H1 (cell line): ENCODE measurements at regions not wholly inside any gene's neighbourhood (a gene's known extent, or its start where the extent isn't known, plus 50 kb on each side); places are given as distances from the start of the nearest gene placed in this dataset.

Experiments used
- CTCF ChIA-PET: fragments of 300-600 bp; sonication (Branson Sonifier 250); formaldehyde crosslinking; loops from one replicate; lab custom pipeline; 2021; ENCODE audit not compliant: partially characterized antibody; lab: Charles Lee
- POLR2A ChIA-PET: fragments of 300-600 bp; sonication (Branson Sonifier 250); formaldehyde crosslinking; loops from one replicate; lab custom pipeline; 2021; ENCODE audit warnings: inconsistent platforms; ENCODE audit not compliant: partially characterized antibody; lab: Charles Lee
- DNase-seq, 2 experiments: peaks; one replicate each; pipeline versions ENCODE4 v3.0.0 to v3.0.0-alpha.2; 2010 to 2022; ENCODE audit warnings: low spot score in 2 of 2, low read depth in 1 of 2, mixed read lengths in 1 of 2
- FAIRE-seq: peaks from 2 replicates; lab custom pipeline; 2011; peaks lifted over from hg19 to GRCh38; lab: Jason Lieb, UNC
- H2AFZ ChIP-seq: 2 replicates; pipeline ENCODE4 v1.8.1; 2012; ENCODE audit warnings: low read length, inconsistent platforms
- H2AK5ac ChIP-seq: 2 replicates; pipeline ENCODE4 v1.6.1; 2013; ENCODE audit warnings: low read depth, low read length
- H2BK120ac ChIP-seq: replicated peaks from 2 replicates; pipeline ENCODE3; 2013; ENCODE audit warnings: low read depth, low read length, inconsistent platforms
- H2BK12ac ChIP-seq: 2 replicates; pipeline ENCODE4 v1.6.1; 2013; ENCODE audit warnings: low read depth, low read length
- H2BK15ac ChIP-seq: 2 replicates; pipeline ENCODE4 v1.6.1; 2013; ENCODE audit warnings: low read length
- H2BK20ac ChIP-seq: 2 replicates; pipeline ENCODE4 v1.6.1; 2013; ENCODE audit warnings: low read length
- H2BK5ac ChIP-seq: 2 replicates; pipeline ENCODE4 v1.6.1; 2013; ENCODE audit warnings: low read depth, low read length
- H3K14ac ChIP-seq: 2 replicates; pipeline ENCODE4 v1.6.1; 2013; ENCODE audit warnings: inconsistent platforms; ENCODE audit not compliant: insufficient read length
- H3K18ac ChIP-seq: 2 replicates; pipeline ENCODE4 v1.6.1; 2013; ENCODE audit warnings: low read length; ENCODE audit errors: extremely low read depth
- H3K23ac ChIP-seq: 2 replicates; pipeline ENCODE4 v1.6.1; 2013; ENCODE audit warnings: inconsistent platforms; ENCODE audit not compliant: insufficient read length
- H3K23me2 ChIP-seq: 2 replicates; pipeline ENCODE4 v1.6.1; 2013; ENCODE audit warnings: low read depth, low read length
- H3K27ac ChIP-seq: 2 replicates; pipeline ENCODE4 v1.6.1; 2011; ENCODE audit warnings: low read depth, low read length, inconsistent platforms
- H3K27me3 ChIP-seq, 4 experiments: replicated peaks in 1 of 4; 1 replicate in 1 of 4; 2 replicates in 3 of 4; pipeline versions ENCODE4 v1.6.1 to v1.8.1; 2011 to 2013; ENCODE audit warnings: low read length in 3 of 4, mild to moderate bottlenecking in 3 of 4, inconsistent platforms in 2 of 4, mixed read lengths in 2 of 4, moderate library complexity in 1 of 4; ENCODE audit not compliant: control insufficient read depth in 3 of 4, insufficient read depth in 3 of 4; ENCODE audit errors: extremely low read depth in 1 of 4
- H3K36me3 ChIP-seq, 4 experiments: 2 replicates each; pipeline versions ENCODE4 v1.6.1 to v1.8.1; 2011 to 2013; ENCODE audit warnings: mild to moderate bottlenecking in 4 of 4, low read length in 3 of 4, moderate library complexity in 2 of 4, control low read depth in 1 of 4, inconsistent platforms in 1 of 4; ENCODE audit not compliant: insufficient read depth in 4 of 4, control insufficient read depth in 2 of 4
- H3K4ac ChIP-seq: replicated peaks from 2 replicates; pipeline ENCODE3; 2013; ENCODE audit warnings: low read length, low read depth, mixed read lengths, inconsistent platforms; ENCODE audit not compliant: insufficient read length
- H3K4me1 ChIP-seq, 4 experiments: replicated peaks in 1 of 4; 1 replicate in 1 of 4; 2 replicates in 3 of 4; pipeline versions ENCODE4 v1.6.1 to v1.8.1; 2011 to 2013; ENCODE audit warnings: low read length in 3 of 4, inconsistent platforms in 2 of 4, mixed read lengths in 1 of 4; ENCODE audit not compliant: insufficient read depth in 4 of 4, control insufficient read depth in 3 of 4
- H3K4me2 ChIP-seq, 2 experiments: 2 replicates each; pipeline versions ENCODE4 v1.6.1 to v1.8.1; 2011 to 2013; ENCODE audit warnings: low read depth in 2 of 2, low read length in 2 of 2, control low read depth in 1 of 2, inconsistent platforms in 1 of 2, mild to moderate bottlenecking in 1 of 2; ENCODE audit not compliant: insufficient read depth in 1 of 2
- H3K4me3 ChIP-seq, 4 experiments: fragments of 200-600, 300-600 bp in 1 of 4; sonication (generic), shearing (Covaris generic), sonication (Bioruptor Twin) in 1 of 4; 2 replicates each; pipeline versions ENCODE4 v1.5.1 to v1.8.1; 2011 to 2016; ENCODE audit warnings: low read length in 4 of 4, low read depth in 3 of 4, control low read depth in 2 of 4, inconsistent platforms in 2 of 4, mild to moderate bottlenecking in 2 of 4, mixed read lengths in 1 of 4, moderate library complexity in 1 of 4; ENCODE audit not compliant: insufficient read depth in 2 of 4; ENCODE audit errors: extremely low read depth in 1 of 4
- H3K56ac ChIP-seq: replicated peaks from 2 replicates; pipeline ENCODE3; 2013; ENCODE audit warnings: low read depth, mild to moderate bottlenecking, mixed read lengths, low read length, inconsistent platforms; ENCODE audit not compliant: insufficient read length
- H3K79me1 ChIP-seq: 2 replicates; pipeline ENCODE4 v1.6.1; 2013; ENCODE audit warnings: low read depth, low read length, control low read depth
- H3K79me2 ChIP-seq, 2 experiments: 2 replicates each; pipeline versions ENCODE4 v1.6.1 to v1.8.1; 2012 to 2013; ENCODE audit warnings: low read length in 2 of 2, mild to moderate bottlenecking in 2 of 2, inconsistent platforms in 1 of 2; ENCODE audit not compliant: insufficient read depth in 2 of 2, control insufficient read depth in 1 of 2
- H3K9ac ChIP-seq, 4 experiments: replicated peaks in 1 of 4; 1 replicate in 1 of 4; 2 replicates in 3 of 4; pipeline versions ENCODE4 v1.6.1 to v1.8.1; 2011 to 2013; ENCODE audit warnings: low read depth in 3 of 4, low read length in 3 of 4, control low read depth in 2 of 4, mild to moderate bottlenecking in 2 of 4, moderate library complexity in 2 of 4, inconsistent platforms in 1 of 4; ENCODE audit errors: extremely low read depth in 1 of 4
- H3K9me3 ChIP-seq, 2 experiments: 2 replicates each; pipeline versions ENCODE4 v1.6.1 to v1.8.1; 2012 to 2013; ENCODE audit warnings: mild to moderate bottlenecking in 2 of 2, moderate library complexity in 2 of 2, control low read depth in 1 of 2, inconsistent platforms in 1 of 2, low read depth in 1 of 2, low read length in 1 of 2, mixed read lengths in 1 of 2; ENCODE audit not compliant: insufficient read depth in 2 of 2
- H4K20me1 ChIP-seq, 2 experiments: replicated peaks in 1 of 2; 2 replicates each; pipeline versions ENCODE3 to v1.8.1; 2011 to 2013; ENCODE audit warnings: inconsistent platforms in 2 of 2, low read length in 2 of 2, mild to moderate bottlenecking in 1 of 2; ENCODE audit not compliant: insufficient read depth in 2 of 2, control insufficient read depth in 1 of 2
- H4K5ac ChIP-seq: 2 replicates; pipeline ENCODE4 v1.6.1; 2013; ENCODE audit warnings: low read length, low read depth, mixed read lengths, inconsistent platforms; ENCODE audit not compliant: insufficient read length
- H4K8ac ChIP-seq: 2 replicates; pipeline ENCODE4 v1.8.0; 2013; ENCODE audit warnings: mild to moderate bottlenecking, moderate library complexity, low read length, inconsistent platforms; ENCODE audit not compliant: insufficient read depth; ENCODE audit errors: extremely low read depth
- H4K91ac ChIP-seq: replicated peaks from 2 replicates; pipeline ENCODE3; 2013; ENCODE audit warnings: low read length, mixed read lengths, inconsistent platforms; ENCODE audit not compliant: insufficient read length
- ASH2L ChIP-seq: fragments of 200-600, 300-600 bp; sonication (generic); IDR thresholded peaks from one replicate; pipeline ENCODE4 v1.7.1; 2017; ENCODE audit warnings: low read length
- EP300 ChIP-seq, 2 experiments: IDR thresholded peaks; 1 replicate in 1 of 2; 2 replicates in 1 of 2; pipeline ENCODE4 v1.6.1; 2011 to 2012; ENCODE audit warnings: low read depth in 2 of 2, low read length in 2 of 2, mild to moderate bottlenecking in 2 of 2, borderline replicate concordance in 1 of 2, inconsistent platforms in 1 of 2, moderate library complexity in 1 of 2
- GTF2F1 ChIP-seq: IDR thresholded peaks from 2 replicates; pipeline ENCODE4 v1.6.1; 2012; ENCODE audit warnings: low read depth, low read length, improper control_type of control experiment, borderline replicate concordance
- KDM1A ChIP-seq: fragments of 200-600, 300-600 bp; sonication (generic); IDR thresholded peaks from 2 replicates; pipeline ENCODE4 v1.7.1; 2016; ENCODE audit warnings: mild to moderate bottlenecking, low read length, borderline replicate concordance
- KDM4A ChIP-seq: IDR thresholded peaks from one replicate; pipeline ENCODE4 v1.7.1; 2012; ENCODE audit warnings: low read depth, mild to moderate bottlenecking, moderate library complexity, low read length, inconsistent platforms; ENCODE audit not compliant: severe bottlenecking
- SP4 ChIP-seq: IDR thresholded peaks from 2 replicates; pipeline ENCODE4 v1.6.1; 2012; ENCODE audit warnings: low read length, inconsistent platforms
- SRF ChIP-seq: IDR thresholded peaks from 2 replicates; pipeline ENCODE4 v1.6.1; 2011; ENCODE audit warnings: mild to moderate bottlenecking, low read depth, low read length, moderate library complexity
- WGBS, 2 experiments: shearing (Covaris generic) in 1 of 2; methylation state at CpG; one replicate each; pipeline versions ENCODE4 v1.1.6 to v1.1.7; 2013 to 2015; ENCODE audit warnings: low lambda C conversion rate in 2 of 2, mixed read lengths in 2 of 2, inconsistent platforms in 1 of 2, low coverage in 1 of 2, missing lambda C conversion rate in 1 of 2; ENCODE audit not compliant: insufficient replicate concordance in 2 of 2, insufficient coverage in 1 of 2, insufficient read length in 1 of 2; ENCODE audit errors: extremely low coverage in 1 of 2, missing lambda C conversion rate in 1 of 2; 5-methylcytosine and 5-hydroxymethylcytosine counted together
- TF ChIP-seq, protein P1 (sequence below): IDR thresholded peaks from 2 replicates; pipeline ENCODE4 v1.6.1; 2012; ENCODE audit warnings: inconsistent platforms
- TF ChIP-seq, protein P2 (sequence below): IDR thresholded peaks from 2 replicates; pipeline ENCODE4 v1.6.1; 2011; ENCODE audit warnings: low read length, improper control_type of control experiment

DNA sequence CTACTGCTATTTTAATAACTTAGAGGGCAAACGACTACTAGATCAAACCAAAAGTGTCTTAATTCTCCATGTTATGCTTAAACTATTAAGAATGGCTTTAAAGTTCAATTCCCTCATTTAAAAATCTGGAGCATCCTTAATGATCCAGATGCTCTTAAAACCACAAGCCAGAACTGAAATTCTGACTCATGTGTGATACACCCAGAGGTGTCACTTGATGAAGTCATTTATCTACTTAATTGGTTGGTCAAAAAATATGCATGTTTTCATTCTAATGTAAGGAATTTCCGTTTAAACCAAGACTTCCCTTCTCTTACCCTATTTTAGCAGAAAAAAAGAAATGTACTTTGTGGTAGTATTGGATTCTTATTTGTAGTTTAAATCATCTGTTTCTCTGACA, 1261.2 kb upstream of the B3GALT2 start:
- TF ChIP-seq, protein P1, sequence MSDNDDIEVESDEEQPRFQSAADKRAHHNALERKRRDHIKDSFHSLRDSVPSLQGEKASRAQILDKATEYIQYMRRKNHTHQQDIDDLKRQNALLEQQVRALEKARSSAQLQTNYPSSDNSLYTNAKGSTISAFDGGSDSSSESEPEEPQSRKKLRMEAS, result no peak
- no peak for TF ChIP-seq KDM1A
- no peak for TF ChIP-seq ASH2L
- TF ChIP-seq KDM4A, result no peak
- TF ChIP-seq EP300 (IDR thresholded peaks at IDR 0.05; ENCODE audit: borderline replicate concordance in 1 of 2, low read depth in 2 of 2, low read length in 2 of 2), result no peak
- TF ChIP-seq, protein P2, sequence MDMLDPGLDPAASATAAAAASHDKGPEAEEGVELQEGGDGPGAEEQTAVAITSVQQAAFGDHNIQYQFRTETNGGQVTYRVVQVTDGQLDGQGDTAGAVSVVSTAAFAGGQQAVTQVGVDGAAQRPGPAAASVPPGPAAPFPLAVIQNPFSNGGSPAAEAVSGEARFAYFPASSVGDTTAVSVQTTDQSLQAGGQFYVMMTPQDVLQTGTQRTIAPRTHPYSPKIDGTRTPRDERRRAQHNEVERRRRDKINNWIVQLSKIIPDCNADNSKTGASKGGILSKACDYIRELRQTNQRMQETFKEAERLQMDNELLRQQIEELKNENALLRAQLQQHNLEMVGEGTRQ, result no peak
- no peak for TF ChIP-seq SRF
- no peak for TF ChIP-seq SP4
- no peak for TF ChIP-seq GTF2F1
- TF ChIP-seq, all 59 proteins: peak for 0
- H3K27ac ChIP-seq, result no peak overlapping the region
- WGBS, 2 experiments, result 89% methylated on average over 2 of the region's 2 CpGs; no CpG with 5 or more reads in 1 of the 2 experiments
- no peak overlapping the region for H3K9ac ChIP-seq
- H2AK5ac ChIP-seq, result no peak overlapping the region
- POLR2A ChIA-PET, result no interaction called here
- H3K4me2 ChIP-seq, result no peak overlapping the region
- H2AFZ ChIP-seq, result no peak overlapping the region
- no peak overlapping the region for H4K5ac ChIP-seq
- no peaks in the 10 kb centered on the region for H3K4me1 ChIP-seq
- H3K27me3 ChIP-seq, result no peaks in the 10 kb centered on the region
- no peak overlapping the region for H2BK5ac ChIP-seq
- FAIRE-seq (no peak), DNase-seq (no peak)
- H3K14ac ChIP-seq, result no peak overlapping the region
- no peak overlapping the region for H3K23ac ChIP-seq
- no peak overlapping the region for H2BK20ac ChIP-seq
- no peak overlapping the region for H3K18ac ChIP-seq
- H3K23me2 ChIP-seq, result no peaks in the 10 kb centered on the region
- H2BK120ac ChIP-seq, result no peak overlapping the region
- H3K36me3 ChIP-seq, result no peaks in the 10 kb centered on the region
- no peaks in the 10 kb centered on the region for H4K20me1 ChIP-seq
- no peak overlapping the region for H2BK12ac ChIP-seq
- no peak overlapping the region for H2BK15ac ChIP-seq
- H4K91ac ChIP-seq, result no peak overlapping the region
- no peaks in the 10 kb centered on the region for H3K79me1 ChIP-seq
- H3K56ac ChIP-seq, result no peak overlapping the region
- no peak overlapping the region for H3K4ac ChIP-seq
- no peak overlapping the region for H3K4me3 ChIP-seq
- no peaks in the 10 kb centered on the region for H3K9me3 ChIP-seq
- CTCF ChIA-PET, result no interaction called here
- H3K79me2 ChIP-seq, result no peaks in the 10 kb centered on the region
- no peak overlapping the region for H4K8ac ChIP-seq
